ENCODE measurements at regions not wholly inside any gene's neighbourhood (a gene's known extent, or its start where the extent isn't known, plus 50 kb on each side); places are given as distances from the start of the nearest gene placed in this dataset.

DNA sequence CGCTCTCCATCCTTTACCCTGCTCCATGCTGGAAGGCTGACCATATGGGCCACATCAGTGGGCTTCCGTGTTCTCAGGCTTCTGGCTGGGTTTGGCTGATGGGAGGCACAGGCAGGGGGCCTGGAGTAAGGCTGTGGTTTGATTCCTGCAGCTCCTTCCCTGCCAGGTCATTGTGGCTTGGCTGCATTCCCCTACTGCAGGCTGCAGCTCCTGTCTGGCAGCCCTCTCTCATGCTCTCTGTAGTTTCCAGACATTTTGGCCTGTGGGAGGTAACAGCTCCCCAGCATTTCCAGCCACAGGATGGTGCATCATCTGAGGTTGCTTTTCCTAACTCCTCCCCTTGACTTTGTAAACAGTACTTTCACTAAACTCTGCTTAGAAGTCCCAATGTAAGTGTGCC lies 102.0 kb upstream of the PTPN3 start:
- no peak for DNase-seq (ENCODE audit: extremely low spot score)
- ChIA-PET CTCF (no interaction called here), POLR2A (no interaction called here)
- TF ChIP-seq CTCF (IDR thresholded peaks at IDR 0.05; ENCODE audit: control extremely low read depth, extremely low read depth, low read depth, missing control alignments) = no peak

DNA sequence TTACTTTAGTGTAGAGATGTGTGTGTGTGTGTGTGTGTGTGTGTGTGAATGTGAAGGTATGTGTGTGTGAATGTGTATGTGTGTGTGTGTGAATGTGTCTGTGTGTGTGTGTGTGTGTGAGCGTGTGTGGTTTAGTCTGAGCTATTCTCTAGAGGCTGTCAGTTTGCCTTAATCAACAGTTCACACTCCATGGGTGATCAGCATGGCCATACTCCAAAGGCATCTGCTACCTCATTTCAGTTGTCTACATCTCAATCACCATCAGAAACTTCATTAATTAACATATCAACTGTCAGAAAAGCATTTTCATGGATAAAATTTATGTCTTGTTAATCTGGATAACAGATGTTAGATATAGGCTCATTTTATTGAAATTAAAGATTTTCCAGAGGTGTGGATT lies 103.1 kb upstream of the PTPN3 start:
- ChIA-PET CTCF (no interaction called here), POLR2A (no interaction called here)
- no peak for DNase-seq (ENCODE audit: extremely low spot score)
- no peak for TF ChIP-seq CTCF (IDR thresholded peaks at IDR 0.05; ENCODE audit: control extremely low read depth, extremely low read depth, low read depth, missing control alignments)

GRCh38 chr9:109602987-109603386 lies 104.9 kb upstream of the PTPN3 start:
- DNase-seq (ENCODE audit: extremely low spot score) = no peak
- CTCF ChIA-PET = interaction anchor here (1.3 to 1.9 kb wide), 3 partner anchors 9 to 29 kb away, joined by 3 to 5 read pairs (median 4); no protein-coding TSS in a partner anchor
- POLR2A ChIA-PET = no interaction called here
- no peak for TF ChIP-seq CTCF (IDR thresholded peaks at IDR 0.05; ENCODE audit: control extremely low read depth, extremely low read depth, low read depth, missing control alignments)

DNA sequence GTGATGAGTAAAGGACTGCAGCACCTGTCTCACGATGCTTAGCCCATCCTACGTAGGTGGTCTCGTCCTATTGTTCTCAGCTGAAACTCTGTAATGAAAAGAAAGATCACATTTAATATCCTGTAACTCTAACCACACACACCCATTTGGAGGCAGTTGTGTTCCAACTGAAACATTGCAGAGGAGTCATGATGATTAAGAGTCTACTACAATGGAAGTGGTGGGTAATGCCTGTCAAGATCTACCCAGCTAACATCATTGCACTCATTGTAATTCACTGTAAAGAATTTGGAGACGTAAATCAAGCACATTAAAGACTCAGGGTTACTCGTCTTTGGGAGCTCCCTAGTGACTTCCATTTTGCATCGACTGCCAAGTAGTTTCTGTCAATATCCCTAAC lies 106.0 kb upstream of the PTPN3 start:
- ChIA-PET POLR2A (no interaction called here), CTCF (interaction anchor here (1.1 to 1.9 kb wide), 2 partner anchors 8 to 10 kb away, joined by 3 to 5 read pairs; no protein-coding TSS in a partner anchor)
- no peak for TF ChIP-seq CTCF (IDR thresholded peaks at IDR 0.05; ENCODE audit: control extremely low read depth, extremely low read depth, low read depth, missing control alignments)
- no peak for DNase-seq (ENCODE audit: extremely low spot score)

DNA sequence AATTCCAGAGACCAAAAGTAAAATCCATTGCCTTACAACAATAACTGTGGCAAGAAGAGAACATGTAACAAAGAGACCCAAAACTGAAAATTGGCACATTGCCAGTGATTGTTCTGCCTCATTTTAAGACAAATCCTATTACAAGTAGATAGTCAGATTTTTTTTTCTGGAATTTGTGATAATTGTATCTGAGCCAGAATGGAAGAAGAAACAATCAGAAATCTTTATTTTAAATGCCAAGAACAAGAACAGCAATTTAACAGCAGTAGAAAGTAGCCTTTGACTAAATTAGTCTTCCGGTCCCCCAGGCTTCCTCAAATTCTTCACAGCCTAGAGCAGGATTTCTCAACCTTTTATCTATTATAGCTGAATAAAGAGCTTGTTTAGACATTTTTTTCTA lies 106.7 kb upstream of the PTPN3 start:
- DNase-seq (ENCODE audit: extremely low spot score) = no peak
- no peak for TF ChIP-seq CTCF (IDR thresholded peaks at IDR 0.05; ENCODE audit: control extremely low read depth, extremely low read depth, low read depth, missing control alignments)
- ChIA-PET POLR2A (no interaction called here), CTCF (no interaction called here)

DNA sequence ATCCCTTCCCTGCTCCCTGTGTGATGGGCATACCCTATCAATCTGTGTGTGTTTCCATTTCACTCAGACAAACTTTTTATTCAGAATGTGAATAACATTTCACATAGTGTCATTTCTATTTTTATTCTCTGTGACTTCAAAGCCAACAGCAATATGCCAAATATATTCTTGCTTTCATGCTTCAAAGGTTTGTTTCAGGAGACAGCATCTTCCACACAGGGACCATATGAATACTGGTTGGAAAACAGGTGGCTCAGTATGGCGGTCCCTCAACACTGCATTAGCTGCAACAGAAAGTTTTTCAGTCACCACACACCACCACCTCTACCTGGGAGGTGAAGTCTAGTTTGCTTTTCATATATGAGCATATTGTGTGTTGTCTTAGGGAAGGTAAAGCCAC lies 111.0 kb upstream of the PTPN3 start:
- POLR2A ChIA-PET = no interaction called here
- no peak for TF ChIP-seq CTCF (IDR thresholded peaks at IDR 0.05; ENCODE audit: control extremely low read depth, extremely low read depth, low read depth, missing control alignments)
- CTCF ChIA-PET = no interaction called here
- no peak for DNase-seq (ENCODE audit: extremely low spot score)
